Fibroblast of lung (primary cell): ENCODE measurements at regions not wholly inside any gene's neighbourhood (a gene's known extent, or its start where the extent isn't known, plus 50 kb on each side); places are given as distances from the start of the nearest gene placed in this dataset.

Source experiments
- DNase-seq, 2 donors: peaks; one replicate each; pipeline versions ENCODE4 v3.0.0 to v3.0.0-alpha.2; 2010; ENCODE audit warnings: low read depth in 2 of 2
- H2AFZ ChIP-seq: 2 replicates; pipeline ENCODE4 v1.5.1; 2012; ENCODE audit warnings: low read length, control low read depth, inconsistent platforms
- H3K27ac ChIP-seq: 2 replicates; pipeline ENCODE4 v1.5.1; 2011; ENCODE audit warnings: low read length, control low read depth; ENCODE audit not compliant: insufficient read depth
- H3K27me3 ChIP-seq: 2 replicates; pipeline ENCODE4 v1.5.1; 2011; ENCODE audit warnings: mild to moderate bottlenecking, low read length; ENCODE audit not compliant: control insufficient read depth, insufficient read depth
- H3K36me3 ChIP-seq: 2 replicates; pipeline ENCODE4 v1.5.1; 2011; ENCODE audit warnings: low read length; ENCODE audit not compliant: control insufficient read depth, insufficient read depth
- H3K4me1 ChIP-seq: 2 replicates; pipeline ENCODE4 v1.5.1; 2011; ENCODE audit warnings: low read length; ENCODE audit not compliant: control insufficient read depth, insufficient read depth; ENCODE audit errors: extremely low read depth
- H3K4me2 ChIP-seq: 2 replicates; pipeline ENCODE4 v1.5.1; 2011; ENCODE audit warnings: low read length, control low read depth; ENCODE audit not compliant: insufficient read depth; ENCODE audit errors: extremely low read depth
- H3K4me3 ChIP-seq, 4 experiments: fragments of 200-600 bp in 1 of 4; sonication (generic) in 1 of 4; replicated peaks in 1 of 4; 2 replicates each; pipeline ENCODE4 v1.5.1; 2011 to 2016; ENCODE audit warnings: low read length in 4 of 4, low read depth in 3 of 4, mild to moderate bottlenecking in 3 of 4, control low read depth in 2 of 4, inconsistent platforms in 1 of 4, mixed read lengths in 1 of 4; ENCODE audit not compliant: insufficient read depth in 1 of 4; ENCODE audit errors: control extremely low read depth in 1 of 4
- H3K79me2 ChIP-seq: 2 replicates; pipeline ENCODE4 v1.5.1; 2012; ENCODE audit warnings: mild to moderate bottlenecking, low read length, inconsistent platforms; ENCODE audit not compliant: control insufficient read depth, insufficient read depth
- H3K9ac ChIP-seq: 2 replicates; pipeline ENCODE4 v1.5.1; 2011; ENCODE audit warnings: mild to moderate bottlenecking, low read length, control low read depth; ENCODE audit not compliant: insufficient read depth
- H3K9me3 ChIP-seq: 2 replicates; pipeline ENCODE4 v1.5.1; 2012; ENCODE audit warnings: low read depth, low read length; ENCODE audit not compliant: control insufficient read depth, insufficient read depth
- H4K20me1 ChIP-seq: 2 replicates; pipeline ENCODE4 v1.5.1; 2011; ENCODE audit warnings: low read length; ENCODE audit not compliant: control insufficient read depth, insufficient read depth; ENCODE audit errors: extremely low read depth
- CTCF ChIP-seq, 2 donors: IDR thresholded peaks in 1 of 2; conservative IDR thresholded peaks in 1 of 2; 1 replicate in 1 of 2; 2 replicates in 1 of 2; pipeline ENCODE4 v1.5.1; 2011 to 2012; ENCODE audit warnings: low read length in 2 of 2, control low read depth in 1 of 2, inconsistent platforms in 1 of 2, low read depth in 1 of 2, mild to moderate bottlenecking in 1 of 2
- EZH2 ChIP-seq: IDR thresholded peaks from 2 replicates; pipeline ENCODE4 v1.5.1; 2012; ENCODE audit warnings: low read length, control low read depth, mild to moderate bottlenecking; ENCODE audit errors: missing control alignments

GRCh38 chr6:128667339-128667858, 147.0 kb upstream of the PTPRK start:
- H3K79me2 ChIP-seq, result no peaks in the 10 kb centered on the region
- no peak overlapping the region for H3K9ac ChIP-seq
- H3K4me3 ChIP-seq, result no peak overlapping the region
- no peaks in the 10 kb centered on the region for H3K27me3 ChIP-seq
- H3K4me2 ChIP-seq, result no peak overlapping the region
- no peak for TF ChIP-seq CTCF (conservative IDR thresholded peaks at IDR 0.05 in 1 of 2, IDR thresholded peaks at IDR 0.05 in 1 of 2; ENCODE audit: low read depth in 1 of 2, low read length in 2 of 2)
- TF ChIP-seq EZH2, result no peak
- no peak overlapping the region for H3K27ac ChIP-seq
- no peak overlapping the region for H2AFZ ChIP-seq
- no peaks in the 10 kb centered on the region for H3K36me3 ChIP-seq
- DNase-seq, result no peak
- no peaks in the 10 kb centered on the region for H4K20me1 ChIP-seq
- H3K9me3 ChIP-seq, result no peaks in the 10 kb centered on the region
- H3K4me1 ChIP-seq, result no peaks in the 10 kb centered on the region

- H3K27me3 ChIP-seq, result no peaks in the 10 kb centered on the region
- no peaks in the 10 kb centered on the region for H3K4me1 ChIP-seq
- no peak overlapping the region for H2AFZ ChIP-seq
- H3K36me3 ChIP-seq, result no peaks in the 10 kb centered on the region
- no peak overlapping the region for H3K4me2 ChIP-seq
- no peak for DNase-seq
- H3K79me2 ChIP-seq, result no peaks in the 10 kb centered on the region
- TF ChIP-seq CTCF (conservative IDR thresholded peaks at IDR 0.05 in 1 of 2, IDR thresholded peaks at IDR 0.05 in 1 of 2; ENCODE audit: low read depth in 1 of 2, low read length in 2 of 2) (no peak), EZH2 (no peak)
- H3K9ac ChIP-seq, result no peak overlapping the region
- H3K4me3 ChIP-seq, result no peak overlapping the region
- H4K20me1 ChIP-seq, result no peaks in the 10 kb centered on the region
- H3K9me3 ChIP-seq, result no peaks in the 10 kb centered on the region
- no peak overlapping the region for H3K27ac ChIP-seq
Measured at GRCh38 chr6:128666405-128666804, 146.0 kb upstream of the PTPRK start.

- Histone ChIP-seq H3K9ac (no peak overlapping the region), H3K27me3 (no peaks in the 10 kb centered on the region), H3K4me1 (no peaks in the 10 kb centered on the region), H3K4me2 (no peak overlapping the region), H3K27ac (no peak overlapping the region), H2AFZ (no peak overlapping the region), H4K20me1 (no peaks in the 10 kb centered on the region), H3K9me3 (no peaks in the 10 kb centered on the region), H3K4me3 (no peak overlapping the region), H3K36me3 (no peaks in the 10 kb centered on the region), H3K79me2 (no peaks in the 10 kb centered on the region)
- TF ChIP-seq CTCF (conservative IDR thresholded peaks at IDR 0.05 in 1 of 2, IDR thresholded peaks at IDR 0.05 in 1 of 2; ENCODE audit: low read depth in 1 of 2, low read length in 2 of 2) (no peak), EZH2 (no peak)
- DNase-seq, result no peak
Measured at GRCh38 chr6:128663238-128663637, 142.8 kb upstream of the PTPRK start.
